GM23248 (cell line): ENCODE measurements at regions not wholly inside any gene's neighbourhood (a gene's known extent, or its start where the extent isn't known, plus 50 kb on each side); places are given as distances from the start of the nearest gene placed in this dataset.

Experiments used
- EZH2 ChIP-seq: fragments of 200-600 bp; sonication (generic); IDR thresholded peaks from 2 replicates; pipeline ENCODE4 v1.6.1; 2018; ENCODE audit warnings: antibody characterized with exemption, mild to moderate bottlenecking; ENCODE audit not compliant: insufficient read depth, poor library complexity, severe bottlenecking
- EZH2phosphoT487 ChIP-seq: fragments of 200-600 bp; sonication (generic); IDR thresholded peaks from 2 replicates; pipeline ENCODE4 v1.6.1; 2018; ENCODE audit warnings: antibody characterized with exemption, moderate library complexity, mild to moderate bottlenecking, low read depth; ENCODE audit not compliant: insufficient read depth

DNA sequence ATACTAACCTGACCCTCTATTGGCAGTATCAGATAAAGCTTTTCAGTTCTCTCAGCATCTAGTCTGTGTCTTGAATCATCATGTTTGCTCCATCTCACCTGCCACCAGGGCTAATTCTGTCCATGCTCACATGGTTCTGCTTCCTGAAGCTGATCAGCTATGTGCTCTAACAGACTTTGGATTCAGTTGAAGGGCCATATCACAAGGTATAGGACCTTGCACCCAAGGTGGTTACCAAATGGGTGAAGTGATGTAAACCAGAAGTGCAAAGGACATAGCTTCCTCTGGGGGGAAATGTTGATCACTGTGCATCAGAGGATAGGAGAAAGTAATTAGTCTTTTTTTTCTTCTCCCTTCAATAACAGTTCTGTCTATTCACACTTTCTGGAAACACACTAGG, 417.0 kb upstream of the ANO5 start:
- TF ChIP-seq EZH2 (no peak), EZH2phosphoT487 (no peak)
